Adrenal gland (tissue), 9 donors: ENCODE measurements at regions not wholly inside any gene's neighbourhood (a gene's known extent, or its start where the extent isn't known, plus 50 kb on each side); places are given as distances from the start of the nearest gene placed in this dataset.
"Not testable (repeated sequence)": the region's sequence is repeated elsewhere in the genome, so short reads cannot be mapped to it uniquely, and the experiment has no call there.

Experiments
- DNase-seq, 7 donors: peaks; one replicate each; pipeline ENCODE4 v3.0.0-alpha.2; 2019 to 2020
- H3K27ac ChIP-seq, 5 donors: fragments of 200-600 bp; sonication (generic) in 4 of 5; 1 replicate in 3 of 5; 2 replicates in 2 of 5; pipeline versions ENCODE4 v1.5.1 to v1.8.0; 2016 to 2020; ENCODE audit warnings: mild to moderate bottlenecking in 1 of 5
- H3K27me3 ChIP-seq: fragments of 200-600 bp; 2 replicates; pipeline ENCODE4 v1.8.0; 2021
- H3K36me3 ChIP-seq, 2 donors: fragments of 200-600 bp; replicated peaks in 1 of 2; 1 replicate in 1 of 2; 2 replicates in 1 of 2; pipeline versions ENCODE4 v1.5.1 to v1.8.0; 2018 to 2022
- H3K4me1 ChIP-seq, 2 donors: fragments of 200-600 bp; replicated peaks in 1 of 2; 1 replicate in 1 of 2; 2 replicates in 1 of 2; pipeline versions ENCODE4 v1.5.1 to v1.8.0; 2018 to 2021
- H3K4me3 ChIP-seq, 4 donors: fragments of 200-600 bp; sonication (generic) in 3 of 4; one replicate each; pipeline ENCODE4 v1.5.1; 2016 to 2018
- H3K9me3 ChIP-seq, 3 donors: fragments of 200-600 bp; sonication (generic) in 1 of 3; replicated peaks in 1 of 3; 1 replicate in 2 of 3; 2 replicates in 1 of 3; pipeline versions ENCODE4 v1.5.1 to v1.8.0; 2016 to 2021
- CTCF ChIP-seq, 6 experiments: fragments of 450-650 bp in 4 of 6; fragments of 200-600 bp in 2 of 6; sonication (generic) in 1 of 6; IDR thresholded peaks; 1 replicate in 5 of 6; 2 replicates in 1 of 6; pipeline versions ENCODE4 v1.5.1 to v1.8.0; 2016 to 2021; ENCODE audit warnings: antibody characterized with exemption in 6 of 6, mild to moderate bottlenecking in 2 of 6, moderate library complexity in 1 of 6
- POLR2A ChIP-seq, 2 donors: fragments of 450-650 bp; IDR thresholded peaks; one replicate each; pipeline ENCODE4 v1.6.1; 2017; ENCODE audit warnings: antibody characterized with exemption in 2 of 2, mild to moderate bottlenecking in 2 of 2, moderate library complexity in 1 of 2
- WGBS, 4 donors: extraction: QIAGEN DNeasy Blood & Tissue Kit in 2 of 4; methylation state at CpG; one replicate each; pipeline versions ENCODE4 v1.1.5 to v1.1.7; 2013 to 2017; 5-methylcytosine and 5-hydroxymethylcytosine counted together
- intact Hi-C, 2 donors: fragments of 100-400 bp; cut with DNase I; formaldehyde crosslinking; loops; one replicate each; pipeline versions ENCODE4 v1.14.1 to v1.15.0; 2022 to 2023
- donor health status: healthy with polysubstance abuse.
- donor health status: Bipolar disorder and iron deficiency.
- donor health status: DM: yes; HTN: yes; CAD: no.
- donor health status: DM: no; HTN: no; CAD: no.
- donor health status: DM: no; HTN: no; CAD: no.

GRCh38 chr5:111962906-111963305 is 205.9 kb upstream of the NREP start:
- Histone ChIP-seq H3K36me3 (no peaks in the 10 kb centered on the region), H3K4me1 (no peaks in the 10 kb centered on the region), H3K4me3 (no peak overlapping the region), H3K9me3 (no peaks in the 10 kb centered on the region), H3K27ac (no peak overlapping the region), H3K27me3 (no peaks in the 10 kb centered on the region)
- intact Hi-C loops, result no loop called here
- TF ChIP-seq POLR2A (IDR thresholded peaks at IDR 0.05), result no peak
- no peak for TF ChIP-seq CTCF (IDR thresholded peaks at IDR 0.05)
- 89 to 98% (median 91%) methylated on average over 9 of the region's 9 CpGs for WGBS, 4 donors
- DNase-seq, result no peak

- no peaks in the 10 kb centered on the region for H3K36me3 ChIP-seq
- no peaks in the 10 kb centered on the region for H3K4me1 ChIP-seq
- 48 to 63% (median 58%) methylated on average over 1 of the region's 1 CpG for WGBS, 4 donors
- TF ChIP-seq POLR2A (IDR thresholded peaks at IDR 0.05), result no peak
- TF ChIP-seq CTCF (IDR thresholded peaks at IDR 0.05), result no peak
- no peaks in the 10 kb centered on the region for H3K27me3 ChIP-seq
- H3K27ac ChIP-seq, result no peak overlapping the region
- no peak overlapping the region for H3K4me3 ChIP-seq
- no peaks in the 10 kb centered on the region for H3K9me3 ChIP-seq
- no peak for DNase-seq
- intact Hi-C loops, result no loop called here
Measured at GRCh38 chr5:111961862-111962261, 204.9 kb upstream of the NREP start.

GRCh38 chr5:111960476-111961215 is 203.7 kb upstream of the NREP start:
- TF ChIP-seq CTCF (IDR thresholded peaks at IDR 0.05) (no peak), POLR2A (IDR thresholded peaks at IDR 0.05) (no peak)
- Histone ChIP-seq H3K36me3 (no peaks in the 10 kb centered on the region), H3K27me3 (no peaks in the 10 kb centered on the region), H3K4me1 (no peaks in the 10 kb centered on the region), H3K4me3 (no peak overlapping the region), H3K27ac (no peak overlapping the region), H3K9me3 (no peaks in the 10 kb centered on the region)
- intact Hi-C loops, result no loop called here
- DNase-seq, result no peak
- WGBS, 4 donors, result 38 to 71% (median 53%) methylated on average over 2 of the region's 2 CpGs

- H3K4me1 ChIP-seq, result no peaks in the 10 kb centered on the region
- H3K36me3 ChIP-seq, result no peaks in the 10 kb centered on the region
- H3K27ac ChIP-seq, result no peak overlapping the region
- H3K4me3 ChIP-seq, result no peak overlapping the region
- no peak for DNase-seq
- intact Hi-C loops, result no loop called here
- no peaks in the 10 kb centered on the region for H3K9me3 ChIP-seq
- TF ChIP-seq CTCF (IDR thresholded peaks at IDR 0.05) (no peak), POLR2A (IDR thresholded peaks at IDR 0.05) (no peak)
- no peaks in the 10 kb centered on the region for H3K27me3 ChIP-seq
- WGBS, 4 donors, result 84 to 91% (median 86%) methylated on average over 1 of the region's 1 CpG
Measured at GRCh38 chr5:111958851-111959250, 201.9 kb upstream of the NREP start.

- H3K36me3 ChIP-seq, intact Hi-C loops, H3K9me3 ChIP-seq, H3K27me3 ChIP-seq, DNase-seq, H3K27ac ChIP-seq, H3K4me3 ChIP-seq, H3K4me1 ChIP-seq: not testable (repeated sequence)
- 88 to 96% (median 90%) methylated on average over 3 of the region's 3 CpGs for WGBS, 4 donors
Measured at GRCh38 chr5:111956765-111957164, 199.8 kb upstream of the NREP start.
